GM12873 (cell line): ENCODE measurements at regions not wholly inside any gene's neighbourhood (a gene's known extent, or its start where the extent isn't known, plus 50 kb on each side); places are given as distances from the start of the nearest gene placed in this dataset.

Experiments used
- TF ChIP-seq, protein P1 (sequence below): IDR thresholded peaks from 2 replicates; pipeline ENCODE4 v1.5.1; 2012; ENCODE audit warnings: low read depth, mild to moderate bottlenecking, moderate library complexity, low read length, control low read depth; ENCODE audit not compliant: insufficient read depth; ENCODE audit errors: missing control alignments

DNA sequence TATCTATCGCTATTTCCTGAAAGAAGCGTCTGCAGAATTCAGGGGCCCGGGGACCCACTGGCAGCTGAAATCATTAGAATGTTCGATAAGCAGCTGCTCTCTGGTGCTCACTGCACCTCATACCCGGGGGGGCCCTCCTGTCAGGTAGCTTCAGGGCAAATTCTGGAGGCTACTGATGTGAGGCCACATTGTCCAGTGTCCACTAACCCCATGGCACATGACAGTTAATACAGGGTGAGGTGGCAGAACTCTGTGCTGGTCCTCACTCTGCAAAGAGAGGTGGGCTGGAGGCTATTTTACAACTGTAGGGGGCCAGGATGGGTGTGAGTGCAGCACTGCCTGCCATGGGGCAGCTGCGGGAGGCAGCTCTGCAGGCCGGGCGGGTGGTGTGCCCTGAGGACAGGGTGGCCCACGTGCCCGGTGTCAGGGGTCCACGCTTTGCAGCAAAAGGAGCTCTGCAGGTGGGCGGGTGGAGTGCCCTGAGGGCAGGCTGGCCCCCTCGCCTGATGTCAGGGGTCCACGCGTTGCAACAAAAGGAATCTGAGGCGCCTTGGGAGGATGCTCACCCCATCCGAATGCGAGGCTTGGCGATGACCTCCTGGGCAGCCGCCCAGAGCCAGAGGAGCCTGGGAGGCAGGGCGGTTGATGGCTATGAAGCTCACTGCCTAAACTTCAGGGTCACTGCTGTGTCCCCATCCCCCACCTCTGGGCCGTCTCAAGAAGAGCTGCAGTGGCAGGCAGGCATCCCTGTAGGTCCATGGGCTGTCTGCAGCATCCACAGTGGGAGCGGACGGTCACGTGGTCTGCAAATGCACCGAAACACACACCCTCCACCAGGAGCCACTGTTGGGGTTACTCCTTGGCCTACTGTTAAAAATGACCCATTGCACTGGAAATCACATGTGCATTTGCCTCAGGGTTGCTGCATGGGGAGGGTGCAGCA, 207.0 kb upstream of the SALL3 start:
- TF ChIP-seq, protein P1, sequence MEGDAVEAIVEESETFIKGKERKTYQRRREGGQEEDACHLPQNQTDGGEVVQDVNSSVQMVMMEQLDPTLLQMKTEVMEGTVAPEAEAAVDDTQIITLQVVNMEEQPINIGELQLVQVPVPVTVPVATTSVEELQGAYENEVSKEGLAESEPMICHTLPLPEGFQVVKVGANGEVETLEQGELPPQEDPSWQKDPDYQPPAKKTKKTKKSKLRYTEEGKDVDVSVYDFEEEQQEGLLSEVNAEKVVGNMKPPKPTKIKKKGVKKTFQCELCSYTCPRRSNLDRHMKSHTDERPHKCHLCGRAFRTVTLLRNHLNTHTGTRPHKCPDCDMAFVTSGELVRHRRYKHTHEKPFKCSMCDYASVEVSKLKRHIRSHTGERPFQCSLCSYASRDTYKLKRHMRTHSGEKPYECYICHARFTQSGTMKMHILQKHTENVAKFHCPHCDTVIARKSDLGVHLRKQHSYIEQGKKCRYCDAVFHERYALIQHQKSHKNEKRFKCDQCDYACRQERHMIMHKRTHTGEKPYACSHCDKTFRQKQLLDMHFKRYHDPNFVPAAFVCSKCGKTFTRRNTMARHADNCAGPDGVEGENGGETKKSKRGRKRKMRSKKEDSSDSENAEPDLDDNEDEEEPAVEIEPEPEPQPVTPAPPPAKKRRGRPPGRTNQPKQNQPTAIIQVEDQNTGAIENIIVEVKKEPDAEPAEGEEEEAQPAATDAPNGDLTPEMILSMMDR = no peak

DNA sequence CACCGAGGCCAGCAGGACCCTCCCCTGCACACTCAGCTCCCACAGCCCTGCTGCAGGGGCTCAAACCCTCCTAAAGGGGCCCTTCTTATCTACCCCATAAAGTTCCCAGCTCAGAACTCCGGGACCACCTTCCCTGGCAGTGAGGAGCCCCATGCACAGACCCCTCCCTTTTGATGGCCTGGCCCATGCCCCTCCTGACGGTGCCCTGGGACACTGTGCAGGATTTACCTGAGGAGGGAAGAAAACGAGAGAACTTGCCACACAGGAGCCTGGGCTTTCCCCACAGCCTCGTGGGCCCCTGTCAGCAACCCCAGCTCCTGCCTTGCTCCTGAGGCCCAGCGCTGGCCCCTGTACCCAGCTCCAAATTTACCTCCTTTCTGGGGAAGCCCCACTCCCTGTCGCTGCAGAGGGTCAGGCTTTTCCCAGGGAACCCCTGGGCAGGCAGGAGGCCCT, 206.3 kb upstream of the SALL3 start:
- TF ChIP-seq, protein P1 = no peak

DNA sequence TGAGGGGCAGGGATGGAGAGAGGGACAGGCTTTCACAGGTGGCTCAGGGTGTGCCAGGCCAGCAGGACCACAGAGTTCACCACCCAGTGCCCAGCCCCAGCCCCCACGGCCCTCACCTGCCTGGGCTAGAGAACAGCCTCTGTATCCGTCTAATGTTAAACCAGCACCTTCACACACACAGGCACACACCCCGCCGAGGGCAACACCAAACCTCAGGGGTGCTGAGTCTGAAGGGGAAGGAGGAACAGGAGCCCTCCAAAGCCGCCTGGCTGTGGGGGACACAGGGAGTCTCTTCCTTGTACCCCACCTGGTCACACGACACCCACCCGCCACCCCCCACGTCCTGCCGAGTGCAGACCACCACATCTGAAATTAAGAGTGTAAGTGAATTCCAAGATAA, 205.8 kb upstream of the SALL3 start:
- TF ChIP-seq, protein P1 = no peak

DNA sequence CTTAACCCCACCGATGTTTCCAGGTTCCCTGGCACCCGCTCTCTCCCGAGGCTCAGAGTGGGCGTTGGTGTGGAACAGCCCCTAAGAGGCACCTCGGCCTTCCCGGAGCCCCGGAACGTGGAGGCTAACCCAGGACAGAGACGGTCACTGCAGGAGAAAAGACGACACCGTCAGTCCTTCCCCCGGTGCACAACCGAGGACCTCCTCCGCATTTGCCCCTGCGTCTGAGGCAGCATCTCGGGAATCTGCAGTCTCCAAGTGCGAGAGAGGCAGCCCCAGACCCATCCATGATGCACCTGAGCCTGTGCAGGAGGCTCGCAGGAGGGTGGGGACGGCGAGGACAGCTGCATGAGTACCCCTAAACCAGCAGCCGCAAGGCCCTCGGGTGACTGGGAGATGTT, 204.9 kb upstream of the SALL3 start:
- TF ChIP-seq, protein P1 = no peak

DNA sequence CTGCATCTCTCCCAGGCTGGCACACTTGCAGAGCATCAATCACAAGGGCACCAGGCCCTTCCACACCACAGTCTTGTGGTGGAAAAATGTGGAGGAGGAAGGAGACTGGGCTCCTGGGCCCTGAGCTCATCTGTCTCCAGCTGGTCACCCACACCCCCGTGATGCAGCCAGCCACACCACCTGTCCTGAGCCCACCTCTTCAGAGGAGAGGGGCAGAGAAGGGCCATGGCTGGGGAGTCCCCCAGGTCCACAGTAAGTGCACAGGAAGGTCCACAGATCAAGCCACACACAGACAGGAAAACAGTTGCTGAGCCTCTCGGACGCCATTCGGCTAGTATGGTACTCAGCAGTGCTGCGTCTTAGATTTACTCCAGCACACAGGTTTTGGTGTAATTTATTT, 203.5 kb upstream of the SALL3 start:
- TF ChIP-seq, protein P1 = no peak

DNA sequence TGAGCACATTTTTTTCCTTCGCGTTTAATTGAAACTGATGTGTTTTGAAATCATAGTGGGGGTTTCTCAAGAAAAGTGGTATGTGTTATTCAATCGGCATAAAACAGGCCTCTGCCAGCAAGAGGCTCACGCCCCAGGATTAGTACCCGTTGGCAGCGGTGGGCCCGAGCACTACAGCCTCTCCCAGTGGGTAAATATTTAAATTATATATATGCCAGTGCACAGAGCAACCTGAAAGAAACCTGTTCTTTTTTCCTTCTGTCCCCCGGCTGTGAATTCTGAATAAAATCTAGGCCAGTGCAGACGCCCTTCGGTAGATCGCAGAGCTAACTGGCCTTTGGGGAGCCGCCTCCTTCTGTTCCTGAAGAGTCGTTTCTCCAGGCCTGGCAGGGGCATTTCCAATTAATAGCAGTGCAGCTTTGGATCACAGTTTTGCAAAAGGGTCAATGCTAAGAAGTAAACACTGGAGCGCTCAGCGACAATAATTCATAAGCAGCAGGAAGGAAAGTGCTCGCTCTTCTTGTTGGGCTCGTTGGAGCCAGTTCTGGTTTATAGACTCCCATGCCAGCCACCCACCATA, 202.8 kb upstream of the SALL3 start:
- TF ChIP-seq, protein P1 = no peak

DNA sequence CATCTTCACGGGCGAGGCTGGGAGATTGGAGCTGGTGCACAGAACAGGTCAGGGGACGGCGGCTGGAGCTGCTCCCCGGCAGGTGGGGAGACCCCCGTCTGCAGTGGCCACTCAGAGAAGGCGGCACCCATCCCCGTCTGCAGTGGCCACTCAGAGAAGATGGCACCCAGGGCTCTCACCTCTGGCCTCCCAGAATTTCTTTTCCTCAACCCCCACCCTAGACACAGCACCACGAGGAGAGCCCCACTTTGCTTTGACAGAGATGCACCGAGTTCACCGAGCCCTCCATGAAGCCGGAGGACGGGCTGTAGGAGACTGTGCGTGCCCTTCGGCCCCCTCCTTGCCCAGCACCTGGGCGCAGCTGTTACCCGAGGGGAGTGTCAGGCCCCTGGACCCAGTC, 201.6 kb upstream of the SALL3 start:
- TF ChIP-seq, protein P1 = no peak
